Keratinocyte (primary cell): ENCODE measurements at regions not wholly inside any gene's neighbourhood (a gene's known extent, or its start where the extent isn't known, plus 50 kb on each side); places are given as distances from the start of the nearest gene placed in this dataset.

Source experiments
- DNase-seq: peaks from one replicate; pipeline ENCODE4 v3.0.0-alpha.2; 2011; ENCODE audit warnings: low read depth, missing footprints, low spot score
- FAIRE-seq: peaks from 2 replicates; lab custom pipeline; 2011; peaks lifted over from hg19 to GRCh38; lab: Jason Lieb, UNC
- H2AFZ ChIP-seq: 2 replicates; pipeline ENCODE4 v1.6.0; 2012; ENCODE audit warnings: low read length, control low read depth, inconsistent platforms; ENCODE audit not compliant: control insufficient read depth
- H3K27ac ChIP-seq: 2 replicates; pipeline ENCODE4 v1.5.1; 2011; ENCODE audit warnings: low read length; ENCODE audit not compliant: control insufficient read depth, insufficient read depth
- H3K27me3 ChIP-seq: 3 replicates; pipeline ENCODE4 v1.6.0; 2011; ENCODE audit warnings: low read length; ENCODE audit not compliant: control insufficient read depth, insufficient read depth; ENCODE audit errors: extremely low read depth
- H3K36me3 ChIP-seq, 2 experiments: 2 replicates in 1 of 2; 3 replicates in 1 of 2; pipeline ENCODE4 v1.5.1; 2011; ENCODE audit warnings: low read length in 2 of 2, mild to moderate bottlenecking in 1 of 2; ENCODE audit not compliant: control insufficient read depth in 2 of 2, insufficient read depth in 2 of 2; ENCODE audit errors: extremely low read depth in 1 of 2
- H3K4me1 ChIP-seq: 3 replicates; pipeline ENCODE4 v1.5.1; 2011; ENCODE audit warnings: low read length; ENCODE audit not compliant: control insufficient read depth, insufficient read depth; ENCODE audit errors: extremely low read depth
- H3K4me2 ChIP-seq: 3 replicates; pipeline ENCODE4 v1.6.0; 2011; ENCODE audit warnings: low read depth, low read length; ENCODE audit not compliant: control insufficient read depth, insufficient read depth; ENCODE audit errors: extremely low read depth
- H3K4me3 ChIP-seq, 3 experiments: fragments of 200-600 bp in 1 of 3; sonication (generic) in 1 of 3; 2 replicates in 2 of 3; 3 replicates in 1 of 3; pipeline ENCODE4 v1.5.1; 2011 to 2016; ENCODE audit warnings: low read length in 3 of 3, mild to moderate bottlenecking in 3 of 3, control low read depth in 2 of 3, inconsistent platforms in 1 of 3, low read depth in 1 of 3, mixed read lengths in 1 of 3, mixed run types in 1 of 3, moderate library complexity in 1 of 3; ENCODE audit not compliant: control insufficient read depth in 2 of 3, insufficient read depth in 2 of 3; ENCODE audit errors: extremely low read depth in 1 of 3
- H3K79me2 ChIP-seq: 2 replicates; pipeline ENCODE4 v1.6.0; 2012; ENCODE audit warnings: low read length; ENCODE audit not compliant: control insufficient read depth, insufficient read depth
- H3K9ac ChIP-seq: 3 replicates; pipeline ENCODE4 v1.6.0; 2011; ENCODE audit warnings: low read length; ENCODE audit not compliant: control insufficient read depth, insufficient read depth; ENCODE audit errors: extremely low read depth
- H3K9me1 ChIP-seq: 3 replicates; pipeline ENCODE4 v1.6.0; 2011; ENCODE audit warnings: low read length; ENCODE audit not compliant: control insufficient read depth, insufficient read depth; ENCODE audit errors: extremely low read depth
- H3K9me3 ChIP-seq: 2 replicates; pipeline ENCODE4 v1.5.1; 2012; ENCODE audit warnings: low read depth, low read length; ENCODE audit not compliant: control insufficient read depth
- H4K20me1 ChIP-seq: 3 replicates; pipeline ENCODE4 v1.6.0; 2011; ENCODE audit warnings: low read length; ENCODE audit not compliant: control insufficient read depth, insufficient read depth; ENCODE audit errors: extremely low read depth
- EZH2 ChIP-seq: IDR thresholded peaks from one replicate; pipeline ENCODE4 v1.6.1; 2012; ENCODE audit warnings: inconsistent platforms, mild to moderate bottlenecking, low read length, moderate library complexity
- dilution Hi-C: fragments of 300-500 bp; cut with MboI; formaldehyde crosslinking; loops from one replicate; pipeline ENCODE4 v1.7.0; 2020; ENCODE audit warnings: low sequenced_read_pairs; ENCODE audit not compliant: extremely low pct_ligation_motif_present
- TF ChIP-seq, protein P1 (sequence below), 3 experiments: IDR thresholded peaks in 1 of 3; conservative IDR thresholded peaks in 1 of 3; optimal IDR thresholded peaks in 1 of 3; 2 replicates in 2 of 3; 3 replicates in 1 of 3; pipeline versions ENCODE3 to v1.5.1; 2011; ENCODE audit warnings: low read length in 3 of 3, mild to moderate bottlenecking in 3 of 3, moderate library complexity in 2 of 3, control low read depth in 1 of 3, inconsistent platforms in 1 of 3; ENCODE audit not compliant: insufficient read depth in 2 of 3; ENCODE audit errors: extremely low read depth in 1 of 3

DNA sequence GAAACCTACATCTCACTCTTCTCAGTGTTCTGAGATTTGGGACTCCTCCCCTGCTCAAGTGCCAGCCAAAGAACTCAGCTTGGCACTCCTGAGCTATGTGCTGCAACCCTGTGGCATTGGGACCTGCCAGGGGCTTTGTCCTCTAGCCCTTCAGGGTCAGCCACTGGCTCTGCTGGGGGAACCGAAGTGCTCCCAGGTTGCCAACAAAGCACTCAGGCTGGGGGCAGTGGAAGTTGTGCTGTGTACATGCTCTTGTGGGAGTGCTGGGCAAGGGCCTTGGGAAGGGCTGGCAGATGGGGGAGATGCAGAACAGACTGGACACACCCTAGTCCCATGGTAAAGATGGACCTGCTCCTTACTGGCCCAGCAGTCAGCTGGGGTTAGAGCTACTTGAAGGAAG lies 498.6 kb downstream of the CAAP1 start:
- DNase-seq (no peak), FAIRE-seq (no peak)
- no peaks in the 10 kb centered on the region for H3K9me3 ChIP-seq

DNA sequence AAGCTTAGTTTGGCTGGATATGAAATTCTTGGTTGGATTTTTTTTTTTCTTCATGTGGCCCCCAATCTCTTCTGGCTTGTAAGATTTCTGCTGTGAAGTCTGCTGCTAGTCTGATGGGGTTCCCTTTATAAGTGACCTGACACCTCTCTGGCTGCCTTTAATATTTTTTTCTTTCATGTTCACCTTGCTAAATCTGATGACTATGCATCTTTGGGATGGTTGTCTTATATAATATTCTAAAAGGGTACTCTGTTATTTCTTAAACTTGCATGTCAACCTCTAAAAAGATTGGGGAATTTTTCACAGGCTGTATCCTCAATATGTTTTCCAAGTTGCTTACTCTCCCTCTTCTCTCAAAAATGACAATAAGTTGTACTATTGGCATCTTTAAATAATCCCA lies 500.0 kb downstream of the CAAP1 start:
- no peak for TF ChIP-seq EZH2
- TF ChIP-seq, protein P1, sequence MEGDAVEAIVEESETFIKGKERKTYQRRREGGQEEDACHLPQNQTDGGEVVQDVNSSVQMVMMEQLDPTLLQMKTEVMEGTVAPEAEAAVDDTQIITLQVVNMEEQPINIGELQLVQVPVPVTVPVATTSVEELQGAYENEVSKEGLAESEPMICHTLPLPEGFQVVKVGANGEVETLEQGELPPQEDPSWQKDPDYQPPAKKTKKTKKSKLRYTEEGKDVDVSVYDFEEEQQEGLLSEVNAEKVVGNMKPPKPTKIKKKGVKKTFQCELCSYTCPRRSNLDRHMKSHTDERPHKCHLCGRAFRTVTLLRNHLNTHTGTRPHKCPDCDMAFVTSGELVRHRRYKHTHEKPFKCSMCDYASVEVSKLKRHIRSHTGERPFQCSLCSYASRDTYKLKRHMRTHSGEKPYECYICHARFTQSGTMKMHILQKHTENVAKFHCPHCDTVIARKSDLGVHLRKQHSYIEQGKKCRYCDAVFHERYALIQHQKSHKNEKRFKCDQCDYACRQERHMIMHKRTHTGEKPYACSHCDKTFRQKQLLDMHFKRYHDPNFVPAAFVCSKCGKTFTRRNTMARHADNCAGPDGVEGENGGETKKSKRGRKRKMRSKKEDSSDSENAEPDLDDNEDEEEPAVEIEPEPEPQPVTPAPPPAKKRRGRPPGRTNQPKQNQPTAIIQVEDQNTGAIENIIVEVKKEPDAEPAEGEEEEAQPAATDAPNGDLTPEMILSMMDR (optimal IDR thresholded peaks at IDR 0.05 in 1 of 3, IDR thresholded peaks at IDR 0.05 in 1 of 3, conservative IDR thresholded peaks at IDR 0.05 in 1 of 3; ENCODE audit: extremely low read depth in 1 of 3, insufficient read depth in 2 of 3, low read length in 3 of 3) = no peak
- no peaks in the 10 kb centered on the region for H4K20me1 ChIP-seq
- FAIRE-seq (no peak), DNase-seq (no peak)
- H3K27me3 ChIP-seq = no peaks in the 10 kb centered on the region
- H3K4me1 ChIP-seq = no peaks in the 10 kb centered on the region
- H3K79me2 ChIP-seq = no peaks in the 10 kb centered on the region
- H3K4me3 ChIP-seq = no peak overlapping the region
- dilution Hi-C loops = no loop called here
- no peak overlapping the region for H2AFZ ChIP-seq
- no peak overlapping the region for H3K4me2 ChIP-seq
- no peak overlapping the region for H3K27ac ChIP-seq
- H3K9ac ChIP-seq = no peak overlapping the region
- no peaks in the 10 kb centered on the region for H3K9me1 ChIP-seq
- H3K36me3 ChIP-seq = no peaks in the 10 kb centered on the region
- no peaks in the 10 kb centered on the region for H3K9me3 ChIP-seq

More for the DNA sequence above, 498.6 kb downstream of the CAAP1 start:
- H3K4me1 ChIP-seq = no peaks in the 10 kb centered on the region
- H3K4me2 ChIP-seq = no peak overlapping the region
- no peaks in the 10 kb centered on the region for H3K36me3 ChIP-seq
- H3K9ac ChIP-seq = no peak overlapping the region
- H3K27me3 ChIP-seq = no peaks in the 10 kb centered on the region
- H3K4me3 ChIP-seq = no peak overlapping the region
- H2AFZ ChIP-seq = no peak overlapping the region
- H4K20me1 ChIP-seq = no peaks in the 10 kb centered on the region
- H3K9me1 ChIP-seq = no peaks in the 10 kb centered on the region
- TF ChIP-seq EZH2 = no peak
- TF ChIP-seq, protein P1 (optimal IDR thresholded peaks at IDR 0.05 in 1 of 3, IDR thresholded peaks at IDR 0.05 in 1 of 3, conservative IDR thresholded peaks at IDR 0.05 in 1 of 3; ENCODE audit: extremely low read depth in 1 of 3, insufficient read depth in 2 of 3, low read length in 3 of 3) = no peak
- dilution Hi-C loops = no loop called here
- no peaks in the 10 kb centered on the region for H3K79me2 ChIP-seq
- no peak overlapping the region for H3K27ac ChIP-seq
